Keratinocyte (primary cell): ENCODE measurements at regions not wholly inside any gene's neighbourhood (a gene's known extent, or its start where the extent isn't known, plus 50 kb on each side); places are given as distances from the start of the nearest gene placed in this dataset.

Experiments used
- DNase-seq: peaks from one replicate; pipeline ENCODE4 v3.0.0-alpha.2; 2011; ENCODE audit warnings: low read depth, missing footprints, low spot score
- FAIRE-seq: peaks from 2 replicates; lab custom pipeline; 2011; peaks lifted over from hg19 to GRCh38; lab: Jason Lieb, UNC
- H2AFZ ChIP-seq: 2 replicates; pipeline ENCODE4 v1.6.0; 2012; ENCODE audit warnings: low read length, control low read depth, inconsistent platforms; ENCODE audit not compliant: control insufficient read depth
- H3K27ac ChIP-seq: 2 replicates; pipeline ENCODE4 v1.5.1; 2011; ENCODE audit warnings: low read length; ENCODE audit not compliant: control insufficient read depth, insufficient read depth
- H3K27me3 ChIP-seq: 3 replicates; pipeline ENCODE4 v1.6.0; 2011; ENCODE audit warnings: low read length; ENCODE audit not compliant: control insufficient read depth, insufficient read depth; ENCODE audit errors: extremely low read depth
- H3K36me3 ChIP-seq, 2 experiments: 2 replicates in 1 of 2; 3 replicates in 1 of 2; pipeline ENCODE4 v1.5.1; 2011; ENCODE audit warnings: low read length in 2 of 2, mild to moderate bottlenecking in 1 of 2; ENCODE audit not compliant: control insufficient read depth in 2 of 2, insufficient read depth in 2 of 2; ENCODE audit errors: extremely low read depth in 1 of 2
- H3K4me1 ChIP-seq: 3 replicates; pipeline ENCODE4 v1.5.1; 2011; ENCODE audit warnings: low read length; ENCODE audit not compliant: control insufficient read depth, insufficient read depth; ENCODE audit errors: extremely low read depth
- H3K4me2 ChIP-seq: 3 replicates; pipeline ENCODE4 v1.6.0; 2011; ENCODE audit warnings: low read depth, low read length; ENCODE audit not compliant: control insufficient read depth, insufficient read depth; ENCODE audit errors: extremely low read depth
- H3K4me3 ChIP-seq, 3 experiments: fragments of 200-600 bp in 1 of 3; sonication (generic) in 1 of 3; 2 replicates in 2 of 3; 3 replicates in 1 of 3; pipeline ENCODE4 v1.5.1; 2011 to 2016; ENCODE audit warnings: low read length in 3 of 3, mild to moderate bottlenecking in 3 of 3, control low read depth in 2 of 3, inconsistent platforms in 1 of 3, low read depth in 1 of 3, mixed read lengths in 1 of 3, mixed run types in 1 of 3, moderate library complexity in 1 of 3; ENCODE audit not compliant: control insufficient read depth in 2 of 3, insufficient read depth in 2 of 3; ENCODE audit errors: extremely low read depth in 1 of 3
- H3K79me2 ChIP-seq: 2 replicates; pipeline ENCODE4 v1.6.0; 2012; ENCODE audit warnings: low read length; ENCODE audit not compliant: control insufficient read depth, insufficient read depth
- H3K9ac ChIP-seq: 3 replicates; pipeline ENCODE4 v1.6.0; 2011; ENCODE audit warnings: low read length; ENCODE audit not compliant: control insufficient read depth, insufficient read depth; ENCODE audit errors: extremely low read depth
- H3K9me1 ChIP-seq: 3 replicates; pipeline ENCODE4 v1.6.0; 2011; ENCODE audit warnings: low read length; ENCODE audit not compliant: control insufficient read depth, insufficient read depth; ENCODE audit errors: extremely low read depth
- H3K9me3 ChIP-seq: 2 replicates; pipeline ENCODE4 v1.5.1; 2012; ENCODE audit warnings: low read depth, low read length; ENCODE audit not compliant: control insufficient read depth
- H4K20me1 ChIP-seq: 3 replicates; pipeline ENCODE4 v1.6.0; 2011; ENCODE audit warnings: low read length; ENCODE audit not compliant: control insufficient read depth, insufficient read depth; ENCODE audit errors: extremely low read depth
- CTCF ChIP-seq, 3 experiments: IDR thresholded peaks in 1 of 3; conservative IDR thresholded peaks in 1 of 3; optimal IDR thresholded peaks in 1 of 3; 2 replicates in 2 of 3; 3 replicates in 1 of 3; pipeline versions ENCODE3 to v1.5.1; 2011; ENCODE audit warnings: low read length in 3 of 3, mild to moderate bottlenecking in 3 of 3, moderate library complexity in 2 of 3, control low read depth in 1 of 3, inconsistent platforms in 1 of 3; ENCODE audit not compliant: insufficient read depth in 2 of 3; ENCODE audit errors: extremely low read depth in 1 of 3
- EZH2 ChIP-seq: IDR thresholded peaks from one replicate; pipeline ENCODE4 v1.6.1; 2012; ENCODE audit warnings: inconsistent platforms, mild to moderate bottlenecking, low read length, moderate library complexity
- dilution Hi-C: fragments of 300-500 bp; cut with MboI; formaldehyde crosslinking; loops from one replicate; pipeline ENCODE4 v1.7.0; 2020; ENCODE audit warnings: low sequenced_read_pairs; ENCODE audit not compliant: extremely low pct_ligation_motif_present

GRCh38 chr1:163661391-163661790 is 339.6 kb downstream of the NUF2 start:
- Histone ChIP-seq H4K20me1 (no peaks in the 10 kb centered on the region), H3K9ac (no peak overlapping the region), H3K79me2 (no peaks in the 10 kb centered on the region), H3K4me1 (no peaks in the 10 kb centered on the region), H3K4me3 (no peak overlapping the region), H3K9me1 (no peaks in the 10 kb centered on the region), H3K9me3 (no peaks in the 10 kb centered on the region), H3K27me3 (no peaks in the 10 kb centered on the region), H3K27ac (no peak overlapping the region), H2AFZ (no peak overlapping the region), H3K4me2 (no peak overlapping the region), H3K36me3 (no peaks in the 10 kb centered on the region)
- FAIRE-seq (no peak), DNase-seq (no peak)
- no peak for TF ChIP-seq EZH2
- no peak for TF ChIP-seq CTCF (optimal IDR thresholded peaks at IDR 0.05 in 1 of 3, IDR thresholded peaks at IDR 0.05 in 1 of 3, conservative IDR thresholded peaks at IDR 0.05 in 1 of 3; ENCODE audit: extremely low read depth in 1 of 3, insufficient read depth in 2 of 3, low read length in 3 of 3)
- dilution Hi-C loops: no loop called here

- no peaks in the 10 kb centered on the region for H3K79me2 ChIP-seq
- H4K20me1 ChIP-seq: no peaks in the 10 kb centered on the region
- no peak overlapping the region for H3K4me3 ChIP-seq
- DNase-seq: no peak
- no peak for TF ChIP-seq CTCF (optimal IDR thresholded peaks at IDR 0.05 in 1 of 3, IDR thresholded peaks at IDR 0.05 in 1 of 3, conservative IDR thresholded peaks at IDR 0.05 in 1 of 3; ENCODE audit: extremely low read depth in 1 of 3, insufficient read depth in 2 of 3, low read length in 3 of 3)
- no peak for TF ChIP-seq EZH2
- H3K27me3 ChIP-seq: no peaks in the 10 kb centered on the region
- dilution Hi-C loops: no loop called here
- no peak for FAIRE-seq
- no peak overlapping the region for H3K27ac ChIP-seq
- H3K9ac ChIP-seq: no peak overlapping the region
- H3K4me1 ChIP-seq: no peaks in the 10 kb centered on the region
- H3K9me3 ChIP-seq: no peaks in the 10 kb centered on the region
- H3K9me1 ChIP-seq: no peaks in the 10 kb centered on the region
- no peak overlapping the region for H3K4me2 ChIP-seq
- no peak overlapping the region for H2AFZ ChIP-seq
- no peaks in the 10 kb centered on the region for H3K36me3 ChIP-seq
These were observed 343.0 kb downstream of the NUF2 start for GRCh38 chr1:163664671-163665335.
